GM10248 (cell line): ENCODE measurements at regions not wholly inside any gene's neighbourhood (a gene's known extent, or its start where the extent isn't known, plus 50 kb on each side); places are given as distances from the start of the nearest gene placed in this dataset.

Source experiments
- CTCF ChIA-PET: fragments of 300-600 bp; sonication (Branson Sonifier 250); formaldehyde crosslinking; extraction: SDS; loops from one replicate; lab custom pipeline; 2021; ENCODE audit warnings: antibody characterized with exemption; lab: Yijun Ruan, JAX
- POLR2A ChIA-PET: fragments of 350-650 bp; sonication (Branson Sonifier 250); formaldehyde crosslinking; extraction: SDS; loops from one replicate; lab custom pipeline; 2020; ENCODE audit warnings: antibody characterized with exemption; lab: Yijun Ruan, JAX
- DNase-seq: peaks from one replicate; pipeline ENCODE4 v3.0.0; 2012; ENCODE audit errors: extremely low spot score
- TF ChIP-seq, protein P1 (sequence below): IDR thresholded peaks from 2 replicates; pipeline ENCODE4 v1.5.1; 2012; ENCODE audit warnings: mild to moderate bottlenecking, low read depth; ENCODE audit errors: extremely low read depth, missing control alignments, control extremely low read depth

DNA sequence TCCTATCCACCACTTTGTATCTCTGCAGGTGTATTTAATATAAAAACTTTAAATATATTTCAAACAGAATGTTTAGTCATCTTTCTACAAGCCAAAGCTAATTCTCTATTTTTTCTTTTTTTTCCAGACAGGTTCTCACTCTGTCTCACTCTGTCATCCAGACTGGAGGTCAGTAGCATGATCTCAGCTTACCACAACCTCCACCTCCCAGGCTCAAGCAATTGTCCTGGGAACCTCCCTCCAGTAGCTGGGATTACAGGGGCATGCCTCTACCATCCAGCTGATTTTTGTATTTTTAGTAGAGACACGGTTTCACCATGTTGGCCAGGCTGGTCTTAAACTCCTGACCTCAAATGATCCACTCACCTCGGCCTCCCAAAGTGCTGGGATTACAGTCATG lies 202.6 kb downstream of the VGLL3 start:
- CTCF ChIA-PET: no interaction called here
- POLR2A ChIA-PET: no interaction called here
- TF ChIP-seq, protein P1, sequence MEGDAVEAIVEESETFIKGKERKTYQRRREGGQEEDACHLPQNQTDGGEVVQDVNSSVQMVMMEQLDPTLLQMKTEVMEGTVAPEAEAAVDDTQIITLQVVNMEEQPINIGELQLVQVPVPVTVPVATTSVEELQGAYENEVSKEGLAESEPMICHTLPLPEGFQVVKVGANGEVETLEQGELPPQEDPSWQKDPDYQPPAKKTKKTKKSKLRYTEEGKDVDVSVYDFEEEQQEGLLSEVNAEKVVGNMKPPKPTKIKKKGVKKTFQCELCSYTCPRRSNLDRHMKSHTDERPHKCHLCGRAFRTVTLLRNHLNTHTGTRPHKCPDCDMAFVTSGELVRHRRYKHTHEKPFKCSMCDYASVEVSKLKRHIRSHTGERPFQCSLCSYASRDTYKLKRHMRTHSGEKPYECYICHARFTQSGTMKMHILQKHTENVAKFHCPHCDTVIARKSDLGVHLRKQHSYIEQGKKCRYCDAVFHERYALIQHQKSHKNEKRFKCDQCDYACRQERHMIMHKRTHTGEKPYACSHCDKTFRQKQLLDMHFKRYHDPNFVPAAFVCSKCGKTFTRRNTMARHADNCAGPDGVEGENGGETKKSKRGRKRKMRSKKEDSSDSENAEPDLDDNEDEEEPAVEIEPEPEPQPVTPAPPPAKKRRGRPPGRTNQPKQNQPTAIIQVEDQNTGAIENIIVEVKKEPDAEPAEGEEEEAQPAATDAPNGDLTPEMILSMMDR: no peak
- no peak for DNase-seq

DNA sequence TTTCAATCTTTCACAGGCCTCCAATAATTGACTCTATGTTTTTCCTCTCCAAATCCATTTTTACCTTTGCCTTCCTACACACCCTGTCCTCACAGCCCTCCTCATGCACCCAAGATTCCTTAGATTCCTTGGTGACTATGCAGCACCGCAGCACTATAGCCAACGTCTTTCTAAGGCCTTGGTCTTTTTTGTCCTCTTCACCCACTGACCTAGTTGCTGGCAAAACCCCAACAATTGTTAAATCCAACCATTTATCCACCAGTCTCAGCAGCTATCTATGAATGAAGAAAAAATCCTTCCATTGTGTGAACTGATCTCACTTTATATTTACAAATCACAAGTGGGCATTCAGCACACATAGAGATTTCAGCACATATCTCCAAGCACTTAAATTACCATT lies 203.9 kb downstream of the VGLL3 start:
- DNase-seq: no peak
- TF ChIP-seq, protein P1: no peak
- POLR2A ChIA-PET: no interaction called here
- CTCF ChIA-PET: interaction anchor here (1.3 kb wide), 1 partner anchor 30 kb away, joined by 3 read pairs; no protein-coding TSS in a partner anchor

DNA sequence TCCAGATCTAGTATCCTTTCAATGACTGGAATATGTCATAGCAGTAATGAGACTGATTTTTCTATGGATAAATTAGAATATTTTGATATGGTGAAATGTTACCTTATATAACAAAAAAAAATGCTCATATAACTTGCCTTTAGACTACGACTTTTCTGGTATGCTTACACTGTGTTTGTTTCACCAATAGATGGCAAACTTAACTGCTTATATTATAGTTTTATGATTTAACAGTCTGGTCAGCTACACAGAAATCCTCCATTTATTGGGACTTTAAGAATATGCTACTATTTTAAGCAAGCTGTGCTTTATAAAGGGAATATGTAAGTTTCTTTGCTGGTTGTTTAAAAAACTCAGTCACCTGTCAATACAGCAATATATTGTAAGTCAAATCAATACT lies 205.6 kb downstream of the VGLL3 start:
- CTCF ChIA-PET: no interaction called here
- POLR2A ChIA-PET: no interaction called here
- no peak for DNase-seq
- TF ChIP-seq, protein P1: no peak

DNA sequence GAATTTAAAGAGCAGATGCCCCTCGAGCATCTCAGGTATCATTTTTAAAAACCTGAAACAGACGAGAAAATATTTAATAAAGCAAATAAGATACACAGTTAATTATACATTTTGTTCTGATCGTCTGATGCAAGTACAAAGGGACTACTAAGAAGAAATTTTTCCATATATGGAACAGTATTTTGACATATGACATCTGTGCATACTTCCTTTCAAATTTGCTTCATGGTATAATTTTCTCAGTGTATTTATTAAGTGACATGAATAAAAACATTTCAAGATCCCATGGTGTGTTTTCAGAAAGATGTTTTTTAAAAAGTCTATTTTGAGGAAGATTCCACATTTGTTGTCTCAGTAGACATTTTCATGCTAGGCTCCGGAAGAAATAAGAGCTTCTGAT lies 208.1 kb downstream of the VGLL3 start:
- DNase-seq: no peak
- ChIA-PET CTCF (interaction anchor here (0.9 to 1.2 kb wide), 2 partner anchors 10 to 15 kb away, joined by 3 read pairs; no protein-coding TSS in a partner anchor), POLR2A (no interaction called here)
- TF ChIP-seq, protein P1: no peak

GRCh38 chr3:86782286-86782685 lies 208.7 kb downstream of the VGLL3 start:
- CTCF ChIA-PET: interaction anchor here (1.2 kb wide), 1 partner anchor 10 kb away, joined by 3 read pairs; no protein-coding TSS in a partner anchor
- DNase-seq: no peak
- POLR2A ChIA-PET: no interaction called here
- TF ChIP-seq, protein P1: no peak

GRCh38 chr3:86774082-86774691 lies 216.8 kb downstream of the VGLL3 start:
- ChIA-PET POLR2A (no interaction called here), CTCF (interaction anchor here (1.1 to 2.7 kb wide), 7 partner anchors 9 to 1231 kb away, joined by 3 to 11 read pairs (median 4); no protein-coding TSS in a partner anchor)
- DNase-seq: peak; percentile 8
- TF ChIP-seq, protein P1: peak; percentile 25
